Kidney (tissue), 13 donors: ENCODE measurements at regions not wholly inside any gene's neighbourhood (a gene's known extent, or its start where the extent isn't known, plus 50 kb on each side); places are given as distances from the start of the nearest gene placed in this dataset.

Experiments used
- DNase-seq, 5 donors: peaks; one replicate each; pipeline ENCODE4 v3.0.0-alpha.2; 2013 to 2020
- FAIRE-seq: peaks from 2 replicates; lab custom pipeline; 2012; peaks lifted over from hg19 to GRCh38; lab: Jason Lieb, UNC
- H3K27ac ChIP-seq, 2 donors: one replicate each; pipeline ENCODE4 v1.7.0; 2013; ENCODE audit warnings: low read depth in 2 of 2, low read length in 2 of 2, inconsistent platforms in 1 of 2
- H3K27me3 ChIP-seq: one replicate; pipeline ENCODE4 v1.7.1; 2013; ENCODE audit warnings: low read length, inconsistent platforms; ENCODE audit not compliant: control insufficient read depth, insufficient read depth
- H3K36me3 ChIP-seq, 3 donors: one replicate each; pipeline versions ENCODE4 v1.7.0 to v1.7.1; 2013; ENCODE audit warnings: low read length in 3 of 3, control low read depth in 1 of 3, inconsistent platforms in 1 of 3; ENCODE audit not compliant: insufficient read depth in 3 of 3, control insufficient read depth in 2 of 3
- H3K4me1 ChIP-seq, 3 donors: one replicate each; pipeline versions ENCODE4 v1.7.0 to v1.7.1; 2013; ENCODE audit warnings: low read length in 3 of 3, inconsistent platforms in 1 of 3, low read depth in 1 of 3; ENCODE audit not compliant: control insufficient read depth in 2 of 3, insufficient read depth in 2 of 3
- H3K4me3 ChIP-seq, 3 donors: one replicate each; pipeline versions ENCODE4 v1.7.0 to v1.8.1; 2013; ENCODE audit warnings: low read length in 3 of 3, control low read depth in 1 of 3, inconsistent platforms in 1 of 3
- H3K9ac ChIP-seq, 3 donors: one replicate each; pipeline versions ENCODE4 v1.7.0 to v1.7.1; 2013; ENCODE audit warnings: low read length in 3 of 3, control low read depth in 1 of 3, inconsistent platforms in 1 of 3
- H3K9me3 ChIP-seq, 3 donors: one replicate each; pipeline versions ENCODE4 v1.7.0 to v1.7.1; 2013; ENCODE audit warnings: low read length in 3 of 3, control low read depth in 1 of 3, inconsistent platforms in 1 of 3; ENCODE audit not compliant: control insufficient read depth in 2 of 3, insufficient read depth in 1 of 3
- intact Hi-C: fragments of 100-400 bp; cut with DNase I; formaldehyde crosslinking; loops from one replicate; pipeline ENCODE4 v1.11.1; 2022
- TF ChIP-seq, protein P1 (sequence below): IDR thresholded peaks from 3 replicates; pipeline ENCODE4 v1.5.1; 2012; ENCODE audit warnings: mild to moderate bottlenecking, moderate library complexity, borderline replicate concordance; ENCODE audit not compliant: insufficient read depth; ENCODE audit errors: extremely low read depth
- donor health status: control.
- donor health status: control.
- donor health status: control.
- donor health status: control.
- donor health status: control.
- donor health status: DM: yes; HTN: yes; CAD: no.
- donor health status: Normal renal cell carcinoma (clear cell type).

DNA sequence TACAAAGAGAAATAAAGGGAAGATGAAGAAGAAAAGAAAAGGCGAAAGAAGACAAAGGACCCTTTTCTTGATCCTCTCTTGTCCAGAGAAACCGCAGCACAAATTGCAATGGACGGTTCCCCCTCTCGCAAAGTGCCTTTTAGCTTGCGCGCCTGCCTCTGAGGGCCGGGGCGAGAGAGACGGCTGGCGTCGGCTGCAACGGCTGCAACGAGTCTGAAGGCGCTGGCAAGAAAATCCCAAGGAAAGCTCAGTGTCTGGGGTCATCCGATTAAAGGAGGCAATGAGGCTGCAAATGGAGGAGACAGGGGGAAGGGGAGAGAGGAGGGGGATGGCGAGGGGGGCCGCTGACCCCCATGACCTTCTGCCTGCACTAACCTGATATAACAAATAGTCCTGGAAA, 671.5 kb downstream of the MED13L start:
- Histone ChIP-seq H3K4me3 (no peak overlapping the region), H3K27me3 (no peaks in the 10 kb centered on the region), H3K9me3 (no peaks in the 10 kb centered on the region), H3K4me1 (no peaks in the 10 kb centered on the region), H3K9ac (no peak overlapping the region), H3K27ac (no peak overlapping the region), H3K36me3 (no peaks in the 10 kb centered on the region)
- no peak for FAIRE-seq
- TF ChIP-seq, protein P1, sequence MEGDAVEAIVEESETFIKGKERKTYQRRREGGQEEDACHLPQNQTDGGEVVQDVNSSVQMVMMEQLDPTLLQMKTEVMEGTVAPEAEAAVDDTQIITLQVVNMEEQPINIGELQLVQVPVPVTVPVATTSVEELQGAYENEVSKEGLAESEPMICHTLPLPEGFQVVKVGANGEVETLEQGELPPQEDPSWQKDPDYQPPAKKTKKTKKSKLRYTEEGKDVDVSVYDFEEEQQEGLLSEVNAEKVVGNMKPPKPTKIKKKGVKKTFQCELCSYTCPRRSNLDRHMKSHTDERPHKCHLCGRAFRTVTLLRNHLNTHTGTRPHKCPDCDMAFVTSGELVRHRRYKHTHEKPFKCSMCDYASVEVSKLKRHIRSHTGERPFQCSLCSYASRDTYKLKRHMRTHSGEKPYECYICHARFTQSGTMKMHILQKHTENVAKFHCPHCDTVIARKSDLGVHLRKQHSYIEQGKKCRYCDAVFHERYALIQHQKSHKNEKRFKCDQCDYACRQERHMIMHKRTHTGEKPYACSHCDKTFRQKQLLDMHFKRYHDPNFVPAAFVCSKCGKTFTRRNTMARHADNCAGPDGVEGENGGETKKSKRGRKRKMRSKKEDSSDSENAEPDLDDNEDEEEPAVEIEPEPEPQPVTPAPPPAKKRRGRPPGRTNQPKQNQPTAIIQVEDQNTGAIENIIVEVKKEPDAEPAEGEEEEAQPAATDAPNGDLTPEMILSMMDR: no peak
- intact Hi-C loops: no loop called here
- DNase-seq: peak in 2 of 5 donors; percentile 28 to 54

DNA sequence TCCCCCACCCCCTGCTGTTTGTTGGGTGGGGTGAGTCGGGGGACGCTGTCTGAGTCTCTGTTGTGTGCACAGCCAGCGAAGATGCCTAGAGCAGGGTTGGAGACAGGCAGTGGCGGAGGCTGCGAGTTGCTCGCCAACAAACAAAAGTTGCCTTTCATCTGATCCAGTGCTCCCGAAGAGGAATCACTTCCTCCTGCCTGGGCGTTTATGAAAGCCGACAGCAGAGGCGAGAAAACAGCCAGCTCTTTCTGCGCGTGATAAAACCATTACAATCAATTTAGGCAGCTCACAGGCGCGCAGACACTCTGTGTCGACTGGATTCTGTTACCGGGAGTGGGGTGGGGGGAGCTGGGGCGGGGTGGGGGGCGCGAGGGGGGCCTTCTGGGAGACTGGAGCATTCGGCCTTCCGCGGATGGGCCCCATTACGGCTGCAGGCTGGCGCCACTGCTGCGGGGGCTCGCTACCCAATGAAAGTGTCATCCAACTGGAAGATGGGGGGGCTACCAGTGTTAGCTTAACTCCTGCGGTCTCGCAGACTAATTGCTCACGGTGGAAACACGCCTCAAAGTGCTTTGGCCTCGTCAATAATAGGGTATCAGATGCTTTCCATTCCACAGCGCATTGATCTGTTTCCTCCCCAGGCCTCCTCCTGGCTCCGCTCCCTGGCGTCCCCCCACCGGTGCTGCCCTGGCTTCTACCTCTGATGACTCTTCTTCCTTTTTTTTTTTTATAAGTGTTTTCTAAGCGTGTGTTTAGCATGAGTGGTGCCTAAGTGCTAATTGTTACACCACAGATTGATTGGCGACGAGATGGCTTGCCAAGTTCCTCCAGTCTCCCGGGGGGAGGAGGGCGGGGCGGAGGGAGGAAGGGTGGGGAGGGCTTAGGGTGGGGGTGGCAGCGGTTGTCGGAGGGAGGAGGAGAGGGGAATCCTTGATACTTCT, 678.4 kb downstream of the MED13L start:
- no peaks in the 10 kb centered on the region for H3K27me3 ChIP-seq
- FAIRE-seq: no peak

GRCh38 chr12:115597157-115597712, 680.3 kb downstream of the MED13L start:
- Histone ChIP-seq H3K9me3 (no peaks in the 10 kb centered on the region), H3K27ac (no peak overlapping the region), H3K4me1 (no peaks in the 10 kb centered on the region), H3K27me3 (no peaks in the 10 kb centered on the region), H3K36me3 (no peaks in the 10 kb centered on the region), H3K9ac (no peak overlapping the region), H3K4me3 (no peak overlapping the region)
- FAIRE-seq (no peak), DNase-seq (no peak)
- TF ChIP-seq, protein P1: no peak
- intact Hi-C loops: no loop called here

More for the DNA sequence above, 678.4 kb downstream of the MED13L start:
- intact Hi-C loops: no loop called here
- peak in 4 of 5 donors; percentile 58 to 68 (median 60) for DNase-seq
- Histone ChIP-seq H3K4me1 (no peaks in the 10 kb centered on the region), H3K36me3 (no peaks in the 10 kb centered on the region), H3K4me3 (peak overlapping the region in 1 of 3 donors; percentile 39), H3K9ac (peak overlapping the region in 1 of 3 donors; percentile 23), H3K9me3 (no peaks in the 10 kb centered on the region), H3K27ac (no peak overlapping the region)
- TF ChIP-seq, protein P1: no peak
